A673 (cell line): ENCODE measurements at regions not wholly inside any gene's neighbourhood (a gene's known extent, or its start where the extent isn't known, plus 50 kb on each side); places are given as distances from the start of the nearest gene placed in this dataset.

Source experiments
- CTCF ChIP-seq: fragments of 300-800, 200-600 bp; sonication (generic); conservative IDR thresholded peaks from 2 replicates; pipeline ENCODE4 v1.5.1; 2017; ENCODE audit warnings: low read depth, mild to moderate bottlenecking, antibody characterized with exemption, low read length, moderate library complexity, mixed read lengths
- EZH2 ChIP-seq: fragments of 200-600 bp; sonication (generic); IDR thresholded peaks from 2 replicates; pipeline ENCODE4 v1.6.1; 2017; ENCODE audit warnings: borderline replicate concordance, low read depth, mild to moderate bottlenecking, mixed read lengths, antibody characterized with exemption, low read length; ENCODE audit not compliant: poor library complexity, severe bottlenecking

GRCh38 chr16:86030116-86030515 lies 131.2 kb downstream of the IRF8 start:
- no peak for TF ChIP-seq CTCF
- TF ChIP-seq EZH2: no peak
